ENCODE measurements at regions not wholly inside any gene's neighbourhood (a gene's known extent, or its start where the extent isn't known, plus 50 kb on each side); places are given as distances from the start of the nearest gene placed in this dataset.

DNA sequence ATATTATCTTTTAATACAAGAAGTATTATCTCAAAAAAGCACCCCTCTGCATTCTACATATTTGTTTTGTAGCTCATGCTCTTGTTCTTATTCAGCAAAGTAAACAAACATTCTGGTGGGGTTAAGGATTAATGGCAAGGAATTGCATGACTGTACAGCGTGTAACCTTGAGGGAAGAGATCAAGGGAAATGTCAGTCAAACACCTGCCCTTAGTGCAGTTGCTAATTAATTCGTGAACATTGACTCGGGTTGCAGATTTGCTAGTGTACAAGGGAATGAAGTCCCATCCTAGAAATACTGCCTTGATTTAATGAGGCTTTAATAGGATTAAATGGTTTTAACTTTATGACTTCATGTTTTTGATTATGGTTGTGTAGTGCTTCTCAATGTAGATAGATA lies 1758.1 kb downstream of the MAT2B start:
- Histone ChIP-seq H3K27me3 (ENCODE audit: control insufficient read depth, insufficient read depth, low read length) (no peaks in the 10 kb centered on the region), H3K4me3 (ENCODE audit: low read depth, low read length) (no peak overlapping the region), H3K27ac (ENCODE audit: insufficient read depth, low read length, poor library complexity, severe bottlenecking) (no peak overlapping the region), H3K4me1 (ENCODE audit: control insufficient read depth, insufficient read depth, low read length, poor library complexity, severe bottlenecking) (no peaks in the 10 kb centered on the region), H3K36me3 (ENCODE audit: control insufficient read depth, insufficient read depth, low read length) (no peaks in the 10 kb centered on the region), H3K9me3 (ENCODE audit: control insufficient read depth in 2 of 2, low read length in 2 of 2) (peaks cover 0 to 2% of the 10 kb centered on the region in 2 experiments)
- H3K27ac Mint-ChIP-seq = no peak overlapping the region
- H3K4me1 Mint-ChIP-seq = peaks cover 0 to 4% (median 0%) of the 10 kb centered on the region in 4 donors
- DNase-seq = no peak
- H3K4me3 Mint-ChIP-seq = no peak overlapping the region
- no peaks in the 10 kb centered on the region for H3K27me3 Mint-ChIP-seq
- no peak for ATAC-seq (ENCODE audit: low read depth in 2 of 2)
- H3K36me3 Mint-ChIP-seq = no peaks in the 10 kb centered on the region
- peaks cover 0 to 23% (median 12%) of the 10 kb centered on the region in 7 donors for H3K9me3 Mint-ChIP-seq

DNA sequence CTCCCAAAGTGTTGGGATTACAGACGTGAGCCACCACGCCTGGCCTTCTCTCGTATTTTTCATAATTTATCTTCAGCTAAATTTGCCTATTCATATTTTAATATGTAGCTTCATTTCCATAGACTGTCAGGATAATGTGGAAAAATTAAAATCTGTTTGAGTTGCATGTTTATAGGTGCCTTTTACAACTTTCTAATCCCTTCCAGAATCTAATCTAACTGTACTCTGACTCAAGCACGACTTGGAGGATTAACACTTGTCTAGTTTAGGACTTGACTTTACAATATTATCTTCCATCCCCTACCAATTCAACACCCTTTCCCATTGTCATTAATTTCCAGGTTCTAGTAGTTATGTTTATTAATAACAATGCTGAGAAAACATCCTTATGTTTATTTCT lies 1761.5 kb downstream of the MAT2B start:
- ATAC-seq (ENCODE audit: low read depth in 2 of 2) = no peak
- H3K27ac Mint-ChIP-seq = no peak overlapping the region
- Histone ChIP-seq H3K4me3 (ENCODE audit: low read depth, low read length) (no peak overlapping the region), H3K4me1 (ENCODE audit: control insufficient read depth, insufficient read depth, low read length, poor library complexity, severe bottlenecking) (no peaks in the 10 kb centered on the region), H3K27me3 (ENCODE audit: control insufficient read depth, insufficient read depth, low read length) (no peaks in the 10 kb centered on the region), H3K9me3 (ENCODE audit: control insufficient read depth in 2 of 2, low read length in 2 of 2) (no peaks in the 10 kb centered on the region), H3K36me3 (ENCODE audit: control insufficient read depth, insufficient read depth, low read length) (no peaks in the 10 kb centered on the region), H3K27ac (ENCODE audit: insufficient read depth, low read length, poor library complexity, severe bottlenecking) (no peak overlapping the region)
- no peak for DNase-seq
- peaks cover 0 to 15% (median 10%) of the 10 kb centered on the region in 7 donors for H3K9me3 Mint-ChIP-seq
- H3K4me1 Mint-ChIP-seq = peaks cover 0 to 4% (median 0%) of the 10 kb centered on the region in 4 donors
- H3K4me3 Mint-ChIP-seq = no peak overlapping the region
- no peaks in the 10 kb centered on the region for H3K36me3 Mint-ChIP-seq
- H3K27me3 Mint-ChIP-seq = no peaks in the 10 kb centered on the region

DNA sequence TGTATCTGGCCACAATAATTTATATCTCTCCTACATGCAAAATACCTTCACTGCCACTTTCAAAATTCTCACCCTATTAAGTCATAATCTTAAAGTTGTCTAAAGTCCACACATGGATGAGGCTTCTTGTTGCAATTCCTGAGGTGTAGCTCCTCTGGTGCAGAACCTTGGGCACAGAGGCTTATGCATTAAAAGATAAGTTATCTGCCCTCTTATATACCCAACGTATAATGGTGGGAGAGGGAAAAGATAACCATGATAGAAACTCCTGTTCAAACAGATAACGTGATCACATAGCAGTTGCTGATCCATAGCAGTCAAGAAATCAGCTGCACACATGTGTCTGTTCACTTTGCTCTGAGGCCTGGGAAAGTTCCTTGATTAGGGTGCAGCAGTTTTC lies 1767.0 kb downstream of the MAT2B start:
- H3K4me1 ChIP-seq (ENCODE audit: control insufficient read depth, insufficient read depth, low read length, poor library complexity, severe bottlenecking) = no peaks in the 10 kb centered on the region
- no peak overlapping the region for H3K4me3 Mint-ChIP-seq
- no peaks in the 10 kb centered on the region for H3K9me3 ChIP-seq (ENCODE audit: control insufficient read depth in 2 of 2, low read length in 2 of 2)
- ATAC-seq (ENCODE audit: low read depth in 2 of 2) (no peak), DNase-seq (no peak)
- H3K9me3 Mint-ChIP-seq = peaks cover 2 to 16% (median 8%) of the 10 kb centered on the region in 7 donors
- no peak overlapping the region for H3K27ac ChIP-seq (ENCODE audit: insufficient read depth, low read length, poor library complexity, severe bottlenecking)
- no peak overlapping the region for H3K27ac Mint-ChIP-seq
- no peak overlapping the region for H3K4me3 ChIP-seq (ENCODE audit: low read depth, low read length)
- H3K36me3 Mint-ChIP-seq = no peaks in the 10 kb centered on the region
- no peaks in the 10 kb centered on the region for H3K4me1 Mint-ChIP-seq
- no peaks in the 10 kb centered on the region for H3K27me3 ChIP-seq (ENCODE audit: control insufficient read depth, insufficient read depth, low read length)
- no peaks in the 10 kb centered on the region for H3K36me3 ChIP-seq (ENCODE audit: control insufficient read depth, insufficient read depth, low read length)
- H3K27me3 Mint-ChIP-seq = no peaks in the 10 kb centered on the region

DNA sequence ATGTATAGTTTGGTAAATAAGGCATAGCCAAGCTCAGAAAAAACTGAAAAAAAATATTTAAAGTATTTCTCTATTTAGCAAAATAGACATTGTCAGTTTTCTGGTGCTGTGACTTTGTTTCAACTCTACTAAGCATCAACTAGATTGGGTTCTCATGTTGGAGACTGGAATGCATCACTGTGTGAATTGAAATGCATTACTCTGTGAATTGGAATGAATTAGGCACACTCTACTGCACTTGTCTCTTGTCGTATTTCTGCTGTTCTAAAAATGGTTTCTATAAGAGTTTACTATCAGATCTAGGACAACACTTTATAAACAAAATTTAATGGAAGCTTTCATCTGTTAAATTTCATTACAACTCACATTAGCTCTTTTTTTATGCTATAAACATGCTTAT lies 1772.2 kb downstream of the MAT2B start:
- Histone ChIP-seq H3K9me3 (ENCODE audit: control insufficient read depth in 2 of 2, low read length in 2 of 2) (peaks cover 0 to 2% of the 10 kb centered on the region in 2 experiments), H3K4me3 (ENCODE audit: low read depth, low read length) (no peak overlapping the region), H3K27ac (ENCODE audit: insufficient read depth, low read length, poor library complexity, severe bottlenecking) (no peak overlapping the region), H3K4me1 (ENCODE audit: control insufficient read depth, insufficient read depth, low read length, poor library complexity, severe bottlenecking) (no peaks in the 10 kb centered on the region), H3K36me3 (ENCODE audit: control insufficient read depth, insufficient read depth, low read length) (no peaks in the 10 kb centered on the region), H3K27me3 (ENCODE audit: control insufficient read depth, insufficient read depth, low read length) (no peaks in the 10 kb centered on the region)
- DNase-seq (no peak), ATAC-seq (ENCODE audit: low read depth in 2 of 2) (no peak)
- Mint-ChIP-seq H3K27ac (no peak overlapping the region), H3K9me3 (peaks cover 2 to 15% (median 8%) of the 10 kb centered on the region in 7 donors), H3K36me3 (no peaks in the 10 kb centered on the region), H3K4me1 (no peaks in the 10 kb centered on the region), H3K4me3 (no peak overlapping the region), H3K27me3 (no peaks in the 10 kb centered on the region)

DNA sequence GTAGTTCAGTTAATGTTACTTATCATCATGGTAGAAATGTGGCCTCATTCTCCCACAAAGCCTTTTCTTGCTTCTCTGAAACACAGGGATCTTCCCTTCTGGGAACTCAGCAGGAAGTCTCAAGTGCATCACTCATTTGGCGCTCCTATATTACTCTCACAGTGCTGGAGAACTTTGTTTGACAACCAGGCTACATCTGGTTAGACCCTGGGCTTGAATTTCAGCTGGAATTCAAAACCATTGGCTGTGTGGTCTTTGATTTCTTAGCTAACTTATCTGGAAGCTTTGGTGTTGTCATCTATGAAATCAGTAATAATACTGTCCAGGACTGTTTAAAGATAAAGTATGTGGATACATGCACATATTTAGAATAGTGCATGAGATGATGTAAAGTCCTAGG lies 1777.1 kb downstream of the MAT2B start:
- ATAC-seq (ENCODE audit: low read depth in 2 of 2) = no peak
- H3K4me3 ChIP-seq (ENCODE audit: low read depth, low read length) = no peak overlapping the region
- no peaks in the 10 kb centered on the region for H3K27me3 Mint-ChIP-seq
- no peak overlapping the region for H3K27ac ChIP-seq (ENCODE audit: insufficient read depth, low read length, poor library complexity, severe bottlenecking)
- H3K4me1 ChIP-seq (ENCODE audit: control insufficient read depth, insufficient read depth, low read length, poor library complexity, severe bottlenecking) = no peaks in the 10 kb centered on the region
- H3K27me3 ChIP-seq (ENCODE audit: control insufficient read depth, insufficient read depth, low read length) = no peaks in the 10 kb centered on the region
- H3K4me3 Mint-ChIP-seq = no peak overlapping the region
- H3K36me3 ChIP-seq (ENCODE audit: control insufficient read depth, insufficient read depth, low read length) = no peaks in the 10 kb centered on the region
- peaks cover 0 to 23% (median 5%) of the 10 kb centered on the region in 7 donors for H3K9me3 Mint-ChIP-seq
- peaks cover 0 to 2% of the 10 kb centered on the region in 2 experiments for H3K9me3 ChIP-seq (ENCODE audit: control insufficient read depth in 2 of 2, low read length in 2 of 2)
- no peaks in the 10 kb centered on the region for H3K36me3 Mint-ChIP-seq
- H3K27ac Mint-ChIP-seq = no peak overlapping the region
- no peak for DNase-seq
- no peaks in the 10 kb centered on the region for H3K4me1 Mint-ChIP-seq

DNA sequence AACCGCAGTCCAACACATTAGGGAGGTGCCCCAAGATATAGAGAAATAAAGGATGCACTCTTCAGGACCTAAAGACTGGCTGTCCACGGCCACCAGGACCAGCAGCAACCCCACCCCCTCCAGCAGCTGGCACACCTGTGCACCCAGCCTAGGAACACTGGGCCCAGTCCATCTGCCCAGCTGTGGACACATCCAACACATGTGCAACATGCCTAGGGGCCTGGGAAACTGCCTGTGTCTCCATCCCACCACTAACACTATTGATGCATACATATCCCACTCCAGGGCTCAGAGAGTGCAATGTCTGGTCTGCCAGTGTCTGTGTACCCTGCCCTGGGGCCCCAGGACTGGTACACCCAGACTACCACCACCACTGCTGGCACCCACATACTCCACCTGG lies 1781.3 kb downstream of the MAT2B start:
- DNase-seq (no peak), ATAC-seq (ENCODE audit: low read depth in 2 of 2) (no peak)
- H3K36me3 Mint-ChIP-seq = no peaks in the 10 kb centered on the region
- Histone ChIP-seq H3K27me3 (ENCODE audit: control insufficient read depth, insufficient read depth, low read length) (no peaks in the 10 kb centered on the region), H3K4me1 (ENCODE audit: control insufficient read depth, insufficient read depth, low read length, poor library complexity, severe bottlenecking) (no peaks in the 10 kb centered on the region), H3K27ac (ENCODE audit: insufficient read depth, low read length, poor library complexity, severe bottlenecking) (no peak overlapping the region), H3K9me3 (ENCODE audit: control insufficient read depth in 2 of 2, low read length in 2 of 2) (no peaks in the 10 kb centered on the region), H3K4me3 (ENCODE audit: low read depth, low read length) (no peak overlapping the region), H3K36me3 (ENCODE audit: control insufficient read depth, insufficient read depth, low read length) (no peaks in the 10 kb centered on the region)
- no peak overlapping the region for H3K27ac Mint-ChIP-seq
- no peak overlapping the region for H3K4me3 Mint-ChIP-seq
- H3K27me3 Mint-ChIP-seq = no peaks in the 10 kb centered on the region
- no peaks in the 10 kb centered on the region for H3K4me1 Mint-ChIP-seq
- H3K9me3 Mint-ChIP-seq = peaks cover 0 to 26% (median 5%) of the 10 kb centered on the region in 7 donors

DNA sequence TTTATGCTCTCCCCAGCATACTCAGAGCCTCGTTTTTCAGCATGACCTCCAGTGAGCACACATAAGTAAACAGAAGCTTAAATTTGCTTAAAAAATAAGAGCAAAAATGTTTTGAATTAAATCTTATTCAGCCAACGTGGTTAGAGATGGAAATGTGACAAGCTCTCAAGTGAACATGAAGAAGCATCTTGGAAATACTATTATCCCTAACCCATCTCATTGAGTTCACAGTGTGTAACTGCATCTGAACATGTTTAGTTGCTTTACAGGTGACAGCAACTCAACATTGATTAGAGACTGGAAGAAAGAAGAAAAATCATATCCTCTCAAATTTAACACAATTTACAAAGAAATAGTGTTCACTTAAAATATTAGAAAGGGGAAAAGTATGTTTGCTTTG lies 1785.1 kb downstream of the MAT2B start:
- no peak overlapping the region for H3K27ac Mint-ChIP-seq
- ATAC-seq (ENCODE audit: low read depth in 2 of 2) (no peak), DNase-seq (no peak)
- H3K9me3 Mint-ChIP-seq = peaks cover 0 to 26% (median 4%) of the 10 kb centered on the region in 7 donors
- no peaks in the 10 kb centered on the region for H3K36me3 Mint-ChIP-seq
- Histone ChIP-seq H3K4me1 (ENCODE audit: control insufficient read depth, insufficient read depth, low read length, poor library complexity, severe bottlenecking) (no peaks in the 10 kb centered on the region), H3K36me3 (ENCODE audit: control insufficient read depth, insufficient read depth, low read length) (no peaks in the 10 kb centered on the region), H3K27ac (ENCODE audit: insufficient read depth, low read length, poor library complexity, severe bottlenecking) (no peak overlapping the region), H3K9me3 (ENCODE audit: control insufficient read depth in 2 of 2, low read length in 2 of 2) (no peaks in the 10 kb centered on the region), H3K4me3 (ENCODE audit: low read depth, low read length) (no peak overlapping the region), H3K27me3 (ENCODE audit: control insufficient read depth, insufficient read depth, low read length) (no peaks in the 10 kb centered on the region)
- H3K4me1 Mint-ChIP-seq = no peaks in the 10 kb centered on the region
- H3K27me3 Mint-ChIP-seq = no peaks in the 10 kb centered on the region
- H3K4me3 Mint-ChIP-seq = no peak overlapping the region

DNA sequence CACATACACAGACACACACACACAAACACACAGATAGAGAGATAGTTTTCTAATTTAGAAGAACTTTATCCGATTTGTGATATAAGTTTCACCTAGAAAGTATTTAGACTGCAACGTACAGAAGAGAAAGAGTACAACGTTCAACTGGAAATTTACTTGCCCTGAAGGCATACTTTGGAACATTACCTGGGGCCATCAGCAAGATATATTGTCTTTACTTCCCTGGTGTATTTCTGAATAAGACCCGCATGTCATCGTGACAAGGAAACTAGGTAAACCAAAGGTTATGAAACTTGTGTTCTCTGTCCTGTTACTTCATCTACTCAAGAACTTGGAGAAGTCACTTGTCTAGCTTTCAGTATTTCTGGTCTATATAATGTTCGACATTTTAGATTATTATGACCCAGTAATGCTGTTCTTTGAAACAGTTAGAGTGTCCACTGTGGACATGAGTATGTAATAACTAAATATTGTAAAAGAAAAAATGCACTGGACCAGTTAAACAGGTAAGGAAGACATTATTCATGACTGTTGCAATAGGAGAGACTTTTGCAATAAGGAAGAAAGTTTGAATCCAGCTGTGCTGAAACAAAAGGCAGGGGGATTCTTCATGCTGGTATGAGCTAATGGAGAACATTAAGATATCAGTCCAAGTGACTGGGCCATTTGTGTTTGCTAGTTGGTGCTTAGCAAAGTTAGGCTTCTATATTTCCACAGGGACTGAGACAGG lies 1791.1 kb downstream of the MAT2B start:
- Mint-ChIP-seq H3K27me3 (no peaks in the 10 kb centered on the region), H3K4me1 (no peaks in the 10 kb centered on the region), H3K36me3 (no peaks in the 10 kb centered on the region), H3K4me3 (no peak overlapping the region), H3K27ac (no peak overlapping the region), H3K9me3 (peaks cover 0 to 14% (median 8%) of the 10 kb centered on the region in 7 donors)
- Histone ChIP-seq H3K4me3 (ENCODE audit: low read depth, low read length) (no peak overlapping the region), H3K4me1 (ENCODE audit: control insufficient read depth, insufficient read depth, low read length, poor library complexity, severe bottlenecking) (no peaks in the 10 kb centered on the region), H3K27ac (ENCODE audit: insufficient read depth, low read length, poor library complexity, severe bottlenecking) (no peak overlapping the region), H3K9me3 (ENCODE audit: control insufficient read depth in 2 of 2, low read length in 2 of 2) (no peaks in the 10 kb centered on the region), H3K27me3 (ENCODE audit: control insufficient read depth, insufficient read depth, low read length) (no peaks in the 10 kb centered on the region), H3K36me3 (ENCODE audit: control insufficient read depth, insufficient read depth, low read length) (no peaks in the 10 kb centered on the region)
- DNase-seq = no peak
- ATAC-seq (ENCODE audit: low read depth in 2 of 2) = no peak
